NCI-H2029 treated with DMSO at 0.1 percent for 48 hours (cell line): ENCODE measurements at regions not wholly inside any gene's neighbourhood (a gene's known extent, or its start where the extent isn't known, plus 50 kb on each side); places are given as distances from the start of the nearest gene placed in this dataset.

Experiments
- DNase-seq: peaks from one replicate; lab custom pipeline; 2025; lab: John Stamatoyannopoulos, UW

DNA sequence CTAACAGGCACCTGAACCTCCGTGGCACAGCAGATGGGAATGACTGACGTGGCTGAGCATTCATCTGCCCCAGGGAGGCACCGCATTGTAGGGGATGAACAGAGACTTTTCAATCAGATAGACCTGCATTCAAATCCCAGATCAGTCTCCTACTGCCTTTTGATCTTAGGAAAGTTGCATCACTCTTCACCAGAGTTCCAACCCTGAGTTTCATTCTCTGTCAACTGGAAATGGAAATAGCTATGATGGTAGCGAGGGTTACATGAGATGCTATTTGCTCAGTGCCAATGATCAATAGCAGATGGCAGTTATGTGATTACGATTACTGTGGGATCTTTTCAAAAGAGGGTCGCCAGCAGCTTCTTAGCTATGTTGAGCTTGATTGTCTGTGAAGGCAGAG lies 189.3 kb upstream of the RFC3 start:
- no peak for DNase-seq

DNA sequence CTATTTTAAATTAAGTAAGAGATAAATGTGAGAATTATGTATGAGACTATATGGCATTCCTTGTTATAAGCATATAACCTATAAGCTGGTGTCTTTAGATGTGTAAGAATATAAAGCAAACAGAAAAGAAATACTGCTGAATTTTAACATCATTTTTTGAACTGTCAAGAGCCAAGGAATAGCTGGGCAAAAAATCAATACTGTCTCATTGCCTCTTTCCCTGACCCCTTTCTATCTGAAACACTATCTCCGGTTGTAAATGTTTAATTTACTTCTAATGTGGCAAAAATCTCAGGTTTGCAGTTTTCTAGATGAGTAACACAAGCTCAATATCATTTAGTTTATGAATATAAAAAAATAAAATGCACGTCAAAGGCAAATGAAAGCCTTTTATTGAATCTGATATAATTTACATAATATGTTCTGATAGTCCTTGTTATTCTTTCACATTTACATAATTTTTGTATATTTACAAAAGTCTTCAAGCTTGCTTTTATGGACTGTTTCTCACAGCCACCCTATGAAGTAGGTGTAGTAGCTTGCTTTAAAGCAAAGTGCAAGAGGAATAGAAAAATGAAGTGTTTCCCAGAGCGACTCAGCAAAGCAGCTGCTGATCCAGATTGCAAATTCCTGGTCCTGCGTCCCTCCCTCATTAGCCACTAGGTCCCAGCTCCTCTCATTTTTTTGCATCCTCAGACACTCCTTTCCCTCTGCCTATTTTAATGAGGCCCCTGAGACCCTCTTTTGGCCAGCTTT lies 188.2 kb upstream of the RFC3 start:
- no peak for DNase-seq

GRCh38 chr13:33633701-33634545 lies 184.0 kb upstream of the RFC3 start:
- no peak for DNase-seq

DNA sequence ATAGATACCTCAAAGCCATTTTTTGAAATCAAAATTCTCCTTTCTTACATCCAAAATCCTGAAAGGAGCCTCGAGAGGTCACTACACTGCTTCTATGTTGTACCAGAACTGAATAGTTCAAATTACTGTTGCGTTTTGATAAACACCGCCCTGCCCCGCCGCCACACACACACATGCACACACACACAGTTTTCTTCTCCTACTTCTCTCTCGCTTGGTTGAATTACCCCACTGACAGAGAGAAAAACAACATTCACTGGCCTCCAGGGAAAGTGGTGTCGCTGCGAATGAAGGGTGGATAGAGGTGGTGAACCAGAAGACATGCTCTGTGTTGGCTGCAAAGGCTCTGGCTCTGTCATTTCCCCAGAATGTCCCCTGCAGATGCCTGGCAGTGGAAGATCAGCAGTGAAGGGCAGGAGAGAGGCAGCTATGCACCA lies 183.4 kb upstream of the RFC3 start:
- DNase-seq: no peak

- DNase-seq: no peak
Measured at GRCh38 chr13:33636243-33636642, 181.7 kb upstream of the RFC3 start.

- no peak for DNase-seq
Measured at GRCh38 chr13:33636955-33637670, 180.8 kb upstream of the RFC3 start.

GRCh38 chr13:33637978-33638743 lies 179.8 kb upstream of the RFC3 start:
- no peak for DNase-seq

- DNase-seq: no peak
Measured at GRCh38 chr13:33639158-33639557, 178.8 kb upstream of the RFC3 start.

DNA sequence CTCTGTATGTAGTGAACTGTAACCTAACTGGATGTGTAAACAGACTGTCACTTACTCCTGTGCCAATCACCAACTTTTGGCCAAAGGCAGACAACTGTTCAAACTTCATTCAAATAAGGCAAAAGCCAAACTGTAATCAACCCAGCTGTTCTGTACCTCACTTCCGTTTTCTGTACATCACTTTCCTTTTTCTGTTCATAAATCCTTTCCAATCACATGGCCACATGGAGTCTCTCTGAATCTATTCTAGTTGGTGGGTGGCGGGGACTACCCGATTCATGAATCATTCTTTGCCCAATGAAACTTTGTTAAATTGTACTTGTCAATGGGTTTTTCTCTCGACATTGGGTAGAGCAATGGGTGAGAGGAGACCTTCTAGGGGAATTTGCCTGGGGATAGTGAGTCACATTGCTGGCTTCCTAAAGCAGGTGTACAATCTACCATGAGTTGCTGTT lies 178.3 kb upstream of the RFC3 start:
- no peak for DNase-seq

DNA sequence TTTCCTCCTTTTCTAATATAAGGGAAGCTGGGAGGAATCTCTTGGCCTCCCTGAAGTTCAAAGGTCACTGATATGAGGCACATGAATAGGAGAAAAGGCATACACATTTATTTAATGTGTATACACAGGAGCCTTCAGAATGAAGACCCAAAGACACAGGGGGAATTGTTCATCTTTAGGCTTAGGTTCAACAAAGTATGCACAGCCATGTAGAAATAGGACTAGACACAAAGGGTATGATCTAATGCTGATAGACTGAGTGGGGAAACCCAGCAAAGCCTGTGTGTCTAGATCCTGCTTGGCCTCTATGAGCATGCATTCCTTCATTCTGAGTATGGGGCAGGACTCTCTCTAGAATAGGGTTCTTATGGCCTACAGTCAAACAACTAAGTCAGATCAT lies 177.1 kb upstream of the RFC3 start:
- no peak for DNase-seq

GRCh38 chr13:33642374-33643065 lies 175.4 kb upstream of the RFC3 start:
- no peak for DNase-seq

- DNase-seq: no peak
Measured at GRCh38 chr13:33644581-33645543, 173.1 kb upstream of the RFC3 start.

- DNase-seq: no peak
Measured at GRCh38 chr13:33645591-33646554, 172.1 kb upstream of the RFC3 start.

DNA sequence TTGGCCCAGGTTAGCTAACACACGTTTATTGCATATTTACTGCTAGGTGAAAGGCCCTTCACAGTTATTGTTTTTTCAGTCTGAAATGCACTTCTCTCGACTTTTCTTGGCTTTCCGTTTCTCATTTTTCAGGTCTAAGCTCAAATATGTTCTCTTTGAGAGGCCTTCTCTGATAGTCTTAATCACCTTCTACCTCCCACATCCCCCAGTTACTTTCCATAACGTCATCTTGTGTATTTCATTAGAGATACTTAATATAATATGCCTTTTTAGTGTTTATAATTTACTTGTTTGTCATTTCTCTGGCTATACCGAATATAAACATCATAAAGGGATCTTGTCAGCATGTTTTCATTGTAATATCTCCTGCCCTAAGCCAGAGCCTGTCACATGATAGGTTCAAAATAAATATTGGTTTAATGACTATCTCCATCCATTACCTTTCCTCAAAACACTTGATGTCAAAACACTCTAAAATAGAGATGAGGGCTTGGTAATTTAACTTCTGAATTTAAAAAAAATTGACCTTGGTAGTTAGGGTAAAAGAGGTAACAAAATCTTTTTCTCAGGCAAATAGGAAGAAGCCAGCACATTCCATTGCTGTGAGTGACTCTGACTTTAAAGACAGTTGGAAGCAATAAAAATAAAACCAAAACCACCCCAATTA lies 168.6 kb upstream of the RFC3 start:
- DNase-seq: peak; percentile 69

GRCh38 chr13:33651766-33652165 lies 166.2 kb upstream of the RFC3 start:
- no peak for DNase-seq

DNA sequence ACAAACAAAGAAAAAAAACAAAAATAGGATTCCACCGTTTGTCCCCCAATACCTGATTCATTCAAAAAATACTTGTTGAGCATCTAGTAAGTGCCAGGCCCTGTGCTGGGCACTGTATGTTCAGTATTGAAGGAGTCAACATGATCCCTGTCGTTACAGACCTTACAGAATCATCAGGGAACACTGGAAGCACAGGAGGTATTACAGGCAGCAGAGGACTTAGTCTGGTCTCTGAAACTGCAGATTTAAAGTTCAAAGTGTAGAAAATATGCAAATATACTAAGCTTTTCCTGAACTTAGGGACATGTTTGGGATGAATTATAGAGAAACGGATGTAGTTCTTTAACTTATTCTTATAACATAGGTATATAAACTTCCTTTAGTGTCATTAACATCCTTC lies 160.7 kb upstream of the RFC3 start:
- no peak for DNase-seq

GRCh38 chr13:33659466-33659865 lies 158.5 kb upstream of the RFC3 start:
- no peak for DNase-seq

DNA sequence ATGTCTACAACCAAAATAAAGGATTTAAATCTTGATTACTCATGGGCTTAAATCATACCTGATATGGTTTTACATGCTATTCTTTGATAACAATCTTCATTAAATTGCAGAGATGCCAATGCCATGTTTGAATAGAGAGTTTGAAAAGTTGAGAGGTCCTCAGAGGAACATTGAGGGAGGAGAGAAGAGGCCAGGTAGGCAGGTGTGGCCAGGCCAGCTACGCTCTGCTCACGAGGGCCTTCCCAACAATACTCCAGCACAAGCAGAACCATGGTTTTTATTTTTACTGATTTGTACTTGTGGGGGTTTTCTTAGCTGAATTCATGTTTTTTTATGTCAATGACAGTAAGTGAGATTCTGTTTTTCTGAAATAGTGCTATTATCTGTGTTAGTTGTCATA lies 158.1 kb upstream of the RFC3 start:
- DNase-seq: no peak
